Thyroid gland (tissue), 4 donors: ENCODE measurements at regions not wholly inside any gene's neighbourhood (a gene's known extent, or its start where the extent isn't known, plus 50 kb on each side); places are given as distances from the start of the nearest gene placed in this dataset.

Experiments
- POLR2A ChIP-seq, 2 donors: fragments of 450-650 bp; IDR thresholded peaks; one replicate each; pipeline ENCODE4 v1.6.1; 2017; ENCODE audit warnings: antibody characterized with exemption in 2 of 2, mild to moderate bottlenecking in 2 of 2, moderate library complexity in 1 of 2
- TF ChIP-seq, protein P1 (sequence below), 6 experiments: fragments of 200-600 bp in 3 of 6; fragments of 450-650 bp in 3 of 6; sonication (generic) in 3 of 6; IDR thresholded peaks; one replicate each; pipeline ENCODE4 v1.5.1; 2016 to 2019; ENCODE audit warnings: antibody characterized with exemption in 6 of 6, mild to moderate bottlenecking in 2 of 6, inconsistent platforms in 1 of 6, moderate library complexity in 1 of 6

DNA sequence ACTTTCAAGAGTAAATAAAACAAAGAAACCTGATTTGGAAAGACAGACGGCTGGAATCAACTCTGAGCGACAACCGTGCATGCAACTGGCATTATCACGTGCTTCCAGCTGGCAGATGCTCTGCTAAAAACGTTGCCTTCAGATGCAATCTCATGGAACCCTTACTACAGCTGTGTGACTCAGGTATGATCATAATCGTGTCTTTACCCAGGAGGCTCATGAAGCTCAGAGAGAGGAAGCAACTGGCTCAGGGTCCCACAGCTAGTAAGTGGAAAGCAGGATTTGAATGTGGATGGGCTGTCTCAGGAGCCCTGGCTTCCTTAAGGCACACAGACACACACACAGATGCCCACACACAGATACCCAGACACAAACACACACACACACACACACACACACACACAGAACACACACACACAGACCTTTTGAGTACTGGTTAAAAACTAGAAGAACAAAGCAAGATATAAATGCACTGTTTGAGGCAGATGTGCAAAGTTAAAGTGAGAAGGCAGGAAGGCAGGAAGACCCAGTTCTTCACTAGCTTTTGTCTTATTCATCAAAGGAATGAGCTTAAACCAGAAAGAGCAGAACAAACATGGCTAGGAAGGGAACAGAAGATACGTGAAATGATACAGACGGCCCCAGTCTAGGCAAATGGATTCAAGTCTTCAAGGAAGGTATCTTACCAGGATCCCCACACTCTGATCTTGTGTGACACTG lies 275.2 kb downstream of the MAF start:
- TF ChIP-seq, protein P1, sequence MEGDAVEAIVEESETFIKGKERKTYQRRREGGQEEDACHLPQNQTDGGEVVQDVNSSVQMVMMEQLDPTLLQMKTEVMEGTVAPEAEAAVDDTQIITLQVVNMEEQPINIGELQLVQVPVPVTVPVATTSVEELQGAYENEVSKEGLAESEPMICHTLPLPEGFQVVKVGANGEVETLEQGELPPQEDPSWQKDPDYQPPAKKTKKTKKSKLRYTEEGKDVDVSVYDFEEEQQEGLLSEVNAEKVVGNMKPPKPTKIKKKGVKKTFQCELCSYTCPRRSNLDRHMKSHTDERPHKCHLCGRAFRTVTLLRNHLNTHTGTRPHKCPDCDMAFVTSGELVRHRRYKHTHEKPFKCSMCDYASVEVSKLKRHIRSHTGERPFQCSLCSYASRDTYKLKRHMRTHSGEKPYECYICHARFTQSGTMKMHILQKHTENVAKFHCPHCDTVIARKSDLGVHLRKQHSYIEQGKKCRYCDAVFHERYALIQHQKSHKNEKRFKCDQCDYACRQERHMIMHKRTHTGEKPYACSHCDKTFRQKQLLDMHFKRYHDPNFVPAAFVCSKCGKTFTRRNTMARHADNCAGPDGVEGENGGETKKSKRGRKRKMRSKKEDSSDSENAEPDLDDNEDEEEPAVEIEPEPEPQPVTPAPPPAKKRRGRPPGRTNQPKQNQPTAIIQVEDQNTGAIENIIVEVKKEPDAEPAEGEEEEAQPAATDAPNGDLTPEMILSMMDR (IDR thresholded peaks at IDR 0.05) = no peak
- no peak for TF ChIP-seq POLR2A (IDR thresholded peaks at IDR 0.05)
